Muscle of arm (tissue), 1 donor: ENCODE measurements at regions not wholly inside any gene's neighbourhood (a gene's known extent, or its start where the extent isn't known, plus 50 kb on each side); places are given as distances from the start of the nearest gene placed in this dataset.
A peak's percentile ranks its signal among the peaks of the same experiment; 100 is the strongest.

Experiments
- DNase-seq: peaks from one replicate; pipeline ENCODE4 v3.0.0-alpha.2; 2013

DNA sequence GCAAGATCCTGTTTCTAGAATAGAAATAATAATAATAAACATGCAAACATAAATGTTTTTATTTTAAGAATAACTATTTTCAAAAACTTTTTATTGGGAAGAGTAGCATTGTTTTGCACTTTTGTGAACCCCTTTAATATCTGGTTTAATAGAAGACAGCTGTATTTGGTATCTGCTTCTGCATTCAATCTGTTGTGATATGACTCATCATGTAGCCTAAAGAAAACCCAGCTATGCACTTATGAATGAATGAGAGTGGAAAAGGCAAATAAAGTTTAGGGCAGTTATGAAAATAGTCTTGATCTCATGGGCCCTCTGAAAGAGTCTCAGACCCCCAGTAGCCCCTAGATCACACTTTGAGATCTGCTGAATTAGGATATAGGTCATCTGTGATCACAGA lies 100.4 kb upstream of the PPP2R3A start:
- no peak for DNase-seq

DNA sequence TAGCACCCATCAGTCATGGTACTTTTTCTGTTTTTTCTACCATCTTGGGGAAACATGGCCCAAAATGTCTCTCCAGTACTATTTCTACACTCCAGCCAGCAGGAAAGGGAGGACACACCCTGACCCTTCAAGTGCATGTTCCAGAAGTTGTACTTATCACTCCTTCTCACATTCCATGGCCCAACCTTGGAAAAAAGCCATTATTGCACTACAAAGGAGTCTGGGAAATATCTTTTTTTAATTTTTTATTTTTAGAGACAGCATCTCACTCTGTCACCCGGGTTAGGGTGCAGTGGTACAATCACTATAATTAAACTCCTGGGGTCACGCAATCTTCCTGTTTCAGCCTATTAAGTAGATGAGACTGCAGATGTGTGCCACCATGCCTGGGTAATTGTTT lies 100.0 kb upstream of the PPP2R3A start:
- DNase-seq = no peak

DNA sequence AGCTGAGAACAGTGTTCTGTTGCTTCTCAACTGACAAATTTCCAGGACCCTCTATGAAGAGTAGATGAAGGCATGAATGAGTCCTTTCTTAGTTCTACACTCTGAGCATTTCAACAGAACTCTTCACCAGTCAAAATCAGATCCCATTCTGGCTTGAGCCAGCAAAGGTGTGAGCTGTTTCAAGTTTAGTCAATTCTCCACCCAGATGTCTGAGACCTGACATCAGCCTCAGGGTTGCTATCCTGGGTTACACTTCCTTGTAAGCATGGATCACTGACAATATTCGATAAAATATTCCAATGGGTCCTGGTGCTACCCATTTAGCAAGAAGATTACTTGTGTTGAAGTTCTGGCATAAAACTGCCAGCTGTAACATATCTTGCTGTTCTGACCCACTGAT lies 97.6 kb upstream of the PPP2R3A start:
- no peak for DNase-seq

DNA sequence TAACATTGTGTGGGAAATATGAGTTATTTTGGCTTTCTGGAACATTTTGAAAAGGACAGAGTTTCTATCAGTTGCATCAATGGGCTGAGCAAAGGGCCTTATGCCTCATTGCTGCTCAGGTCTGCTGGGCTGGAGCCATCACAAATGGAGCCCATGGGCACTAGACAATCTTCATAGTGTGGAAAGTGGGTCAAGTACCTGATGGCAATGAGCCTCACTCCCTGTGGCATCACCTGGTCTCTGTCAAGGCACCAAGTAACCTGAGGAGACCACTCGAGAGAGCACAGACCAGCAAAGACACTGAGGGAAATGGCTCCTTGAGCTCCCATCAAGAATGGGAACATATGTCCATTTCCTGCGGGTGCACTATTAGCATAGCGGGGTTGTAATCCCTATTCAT lies 96.7 kb upstream of the PPP2R3A start:
- DNase-seq = no peak

DNA sequence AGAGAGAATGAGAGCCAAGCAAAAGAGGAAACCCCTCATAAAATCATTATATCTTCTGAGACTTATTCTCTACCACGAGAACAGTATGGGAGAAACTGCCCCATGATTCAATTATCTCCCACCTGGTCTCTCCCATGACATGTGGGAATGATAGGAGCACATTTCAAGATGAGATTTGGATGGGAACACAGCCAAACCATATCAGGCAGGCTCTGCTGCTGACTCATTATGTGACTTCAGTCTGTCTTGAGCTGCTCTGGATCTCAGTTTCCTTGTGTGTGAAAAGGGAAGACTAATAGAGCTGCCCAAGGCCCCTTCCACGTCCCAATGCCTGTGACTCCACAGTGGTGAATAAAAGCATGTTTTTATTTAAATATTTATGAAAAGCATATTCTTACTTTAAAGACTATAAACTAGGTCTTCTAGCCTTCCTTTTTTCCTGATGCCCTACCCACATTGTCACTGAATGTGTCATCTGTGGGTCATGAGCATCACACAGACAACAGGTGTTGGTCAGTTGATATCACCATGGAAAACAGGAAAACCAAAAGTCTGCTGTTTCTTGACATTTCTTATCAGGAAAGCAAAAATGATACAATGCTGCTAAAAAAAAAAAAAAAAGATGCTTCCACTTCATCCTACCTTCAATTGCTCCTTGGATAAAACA lies 96.0 kb upstream of the PPP2R3A start:
- DNase-seq = no peak

DNA sequence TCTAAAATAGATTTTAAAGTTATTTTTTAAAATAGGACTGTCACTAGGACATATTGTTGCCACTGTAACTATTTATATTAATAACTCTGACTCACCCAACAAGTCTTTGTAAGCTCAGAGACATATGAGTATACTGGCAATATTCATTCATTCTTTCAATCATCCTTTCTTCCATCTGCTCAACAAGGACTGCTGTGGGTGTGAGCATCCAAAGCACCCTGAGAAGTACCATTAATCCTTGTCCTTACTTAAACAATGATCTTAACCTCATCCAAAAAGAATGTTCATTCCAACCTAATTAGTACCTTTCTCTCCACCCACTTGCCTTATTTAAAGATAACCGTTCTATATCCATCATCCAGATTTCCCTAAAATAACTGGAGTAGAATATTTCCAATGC lies 94.2 kb upstream of the PPP2R3A start:
- DNase-seq = no peak

DNA sequence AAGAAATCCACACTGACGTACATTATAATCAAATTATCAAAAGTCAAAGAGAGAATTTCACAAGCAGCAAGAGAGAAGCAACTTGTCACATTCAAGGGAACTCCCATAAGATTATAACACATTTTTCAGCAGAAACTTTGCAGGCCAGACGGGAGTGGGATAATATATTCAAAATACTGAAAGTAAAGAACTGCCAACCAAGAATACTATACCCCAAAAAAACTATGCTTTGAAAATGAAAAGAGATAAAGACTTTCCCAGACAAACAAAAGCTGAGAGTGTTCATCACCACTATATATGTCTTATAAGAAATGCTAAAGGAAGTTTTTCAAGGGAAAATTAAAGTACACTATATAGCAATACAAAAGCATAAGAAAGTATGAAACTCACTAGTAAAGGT lies 91.5 kb upstream of the PPP2R3A start:
- no peak for DNase-seq

DNA sequence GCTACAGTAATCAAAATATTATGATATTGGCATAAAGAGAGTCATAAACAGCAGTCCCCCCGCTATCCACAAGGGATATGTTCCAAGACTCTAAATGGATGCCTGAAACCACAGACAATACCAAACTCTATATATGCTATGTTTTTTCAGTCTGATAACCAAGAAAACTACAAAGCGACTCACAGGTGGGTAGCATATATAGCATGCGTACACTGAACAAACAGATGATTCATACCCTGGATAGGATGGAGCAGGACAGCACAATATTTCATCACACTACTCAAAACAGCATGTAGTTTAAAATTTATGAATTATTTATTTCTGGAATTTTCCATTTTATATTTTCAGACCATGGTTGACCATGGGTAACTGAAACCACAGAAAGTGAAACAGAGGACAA lies 87.0 kb upstream of the PPP2R3A start:
- DNase-seq = no peak

DNA sequence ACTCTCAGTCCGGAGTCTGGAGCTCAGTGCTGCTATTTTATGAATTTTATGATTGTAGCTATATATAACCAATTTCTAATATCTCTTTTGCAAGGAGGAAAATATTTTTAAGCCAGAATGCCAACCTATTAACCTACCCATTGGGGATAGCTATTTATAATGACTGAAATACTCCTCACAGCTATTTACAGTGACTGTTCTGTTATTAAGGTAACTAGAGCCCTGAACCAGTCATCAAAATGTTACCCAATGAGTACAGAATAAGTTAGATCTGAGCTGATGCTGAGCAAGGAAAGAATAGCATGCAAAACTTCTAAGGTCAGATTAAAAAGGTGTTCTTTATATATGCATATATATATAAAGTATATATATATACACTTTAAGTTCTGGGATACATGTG lies 79.6 kb upstream of the PPP2R3A start:
- no peak for DNase-seq

DNA sequence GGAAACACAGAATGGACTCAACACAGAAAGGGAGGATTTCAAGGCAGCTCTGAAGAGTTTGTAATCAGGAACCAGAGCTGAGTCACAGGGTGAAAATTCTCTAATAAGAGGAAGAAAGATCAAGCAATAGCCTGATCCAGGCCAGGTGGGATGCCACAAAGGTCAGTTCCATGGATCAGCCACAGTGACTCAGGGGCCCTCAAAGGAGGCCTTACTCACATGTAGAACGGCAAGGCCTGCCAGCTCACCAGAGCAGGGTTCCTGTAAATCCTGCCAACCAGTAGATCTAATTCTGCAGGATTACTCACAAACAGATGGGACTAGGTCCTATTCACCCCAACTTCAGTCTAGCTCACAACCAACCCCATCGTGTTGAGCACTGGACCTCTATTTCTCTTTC lies 78.3 kb upstream of the PPP2R3A start:
- DNase-seq = no peak

DNA sequence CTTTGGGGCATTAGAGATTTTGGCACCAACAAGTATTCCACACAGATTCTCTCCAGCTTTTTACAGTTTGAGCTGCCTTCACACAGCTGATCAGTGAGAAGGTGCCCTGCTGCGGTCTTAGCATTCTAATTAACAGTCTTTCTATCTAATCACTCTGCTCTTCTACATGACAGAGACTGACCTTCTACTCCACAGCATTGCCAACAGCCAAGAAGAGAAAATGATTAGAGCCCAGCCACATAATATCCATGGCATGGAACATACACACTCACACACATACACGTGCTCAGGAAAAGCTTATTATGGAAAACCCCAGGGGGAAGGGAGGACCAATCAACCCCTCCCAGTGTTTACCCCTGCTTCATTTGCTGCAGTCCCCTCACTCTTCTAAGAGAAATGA lies 76.1 kb upstream of the PPP2R3A start:
- no peak for DNase-seq

DNA sequence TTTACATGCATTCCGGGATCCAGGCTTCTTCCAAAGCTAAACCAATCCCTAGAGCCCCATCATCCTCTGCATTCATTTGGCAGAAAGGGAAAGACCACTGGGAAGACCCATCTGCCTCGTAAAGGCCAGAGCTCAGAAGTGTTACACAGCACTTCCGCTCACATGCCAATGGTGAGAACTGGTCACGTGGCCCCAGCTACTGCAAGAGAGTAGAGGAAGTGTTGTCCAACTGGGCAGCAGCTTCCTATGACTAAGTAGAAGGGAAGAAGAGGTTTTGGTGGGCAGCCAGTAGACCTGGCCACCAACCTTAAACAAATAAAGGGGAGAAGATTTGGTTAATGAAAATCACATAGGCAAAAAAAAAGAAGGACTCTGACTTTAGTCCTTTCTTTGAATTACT lies 74.4 kb upstream of the PPP2R3A start:
- no peak for DNase-seq

DNA sequence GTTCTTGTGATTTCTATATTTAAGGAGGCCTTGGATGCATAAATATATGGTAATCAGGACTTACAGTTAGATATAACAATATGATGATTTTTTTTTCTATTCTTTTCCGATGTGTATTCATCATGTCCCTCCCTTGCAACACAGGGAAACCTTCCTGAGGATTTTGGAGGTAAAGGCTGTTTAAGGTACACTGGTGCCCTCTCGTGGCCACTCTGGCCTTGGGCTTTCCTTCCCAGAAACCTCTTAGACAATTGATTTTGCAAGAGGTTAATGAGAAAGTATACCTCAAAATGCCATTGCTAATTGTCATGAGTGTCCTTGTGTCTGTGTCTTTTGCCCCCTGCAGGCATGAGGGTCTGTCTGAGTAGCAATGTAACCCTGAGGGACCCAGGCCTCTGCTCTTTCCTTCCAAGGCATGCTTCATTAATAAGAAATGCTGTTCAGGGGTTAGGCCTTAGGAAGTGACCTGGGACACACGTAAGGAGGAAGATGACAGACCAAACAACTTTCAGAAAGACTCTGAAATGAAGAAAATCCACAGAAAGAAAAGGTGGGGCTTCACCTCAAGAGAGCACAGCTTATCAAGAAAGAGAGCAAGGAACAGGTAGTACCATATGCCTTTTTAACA lies 70.3 kb upstream of the PPP2R3A start:
- DNase-seq = peak; percentile 54

DNA sequence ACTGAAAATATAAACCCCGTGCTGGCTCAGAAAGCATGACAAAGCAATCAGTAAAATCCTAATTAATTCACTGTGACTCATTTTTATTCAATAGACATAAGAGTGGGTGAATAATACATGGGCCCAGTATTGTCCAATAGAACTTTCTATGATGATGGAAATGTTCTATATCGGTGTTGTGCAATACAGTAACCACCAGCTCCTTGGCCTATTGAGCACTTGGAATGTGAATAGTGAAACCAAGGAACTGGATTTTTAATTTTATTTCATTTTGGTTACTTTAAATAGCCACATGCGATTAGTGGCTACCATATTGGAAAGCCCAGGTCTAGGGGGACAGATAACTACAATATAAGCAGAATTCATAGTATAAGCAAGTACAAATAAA lies 69.8 kb upstream of the PPP2R3A start:
- no peak for DNase-seq

DNA sequence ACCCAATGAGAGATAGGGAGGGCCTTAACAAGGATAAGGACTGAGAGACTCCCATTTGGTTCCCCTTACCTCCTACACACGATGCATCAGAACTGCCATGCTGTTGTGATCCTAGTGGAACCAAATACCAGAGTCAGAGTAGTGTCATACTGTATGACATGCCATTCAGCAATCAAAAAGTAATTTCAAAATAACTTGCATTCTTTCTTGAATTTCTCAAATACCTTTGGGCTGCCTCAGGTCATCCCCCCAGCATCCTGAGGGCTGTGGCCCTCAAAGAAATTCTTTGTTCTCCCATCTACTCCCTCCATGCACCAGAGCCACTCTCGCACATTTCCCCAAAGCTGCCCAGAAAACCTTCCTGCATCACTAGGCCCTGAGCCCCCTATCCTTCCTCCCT lies 68.9 kb upstream of the PPP2R3A start:
- no peak for DNase-seq

DNA sequence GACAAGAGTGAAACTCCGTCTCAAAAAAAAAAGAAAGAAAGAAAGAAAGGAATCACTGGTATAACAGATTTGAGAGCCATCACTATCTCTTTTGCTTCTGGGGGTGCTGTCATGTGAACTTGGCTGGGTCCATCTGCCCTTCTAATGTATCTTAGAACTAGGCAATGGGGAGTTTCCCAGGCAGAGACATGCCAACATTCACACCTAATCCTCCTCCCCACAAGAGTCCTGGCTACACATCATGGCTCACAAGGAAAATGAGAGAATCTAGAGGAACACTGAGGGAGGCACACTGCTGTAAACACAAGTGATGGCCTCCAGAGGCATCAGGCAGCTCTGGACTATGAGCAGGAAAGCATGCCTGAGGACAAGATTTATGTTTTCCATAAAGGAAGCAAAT lies 67.8 kb upstream of the PPP2R3A start:
- no peak for DNase-seq

DNA sequence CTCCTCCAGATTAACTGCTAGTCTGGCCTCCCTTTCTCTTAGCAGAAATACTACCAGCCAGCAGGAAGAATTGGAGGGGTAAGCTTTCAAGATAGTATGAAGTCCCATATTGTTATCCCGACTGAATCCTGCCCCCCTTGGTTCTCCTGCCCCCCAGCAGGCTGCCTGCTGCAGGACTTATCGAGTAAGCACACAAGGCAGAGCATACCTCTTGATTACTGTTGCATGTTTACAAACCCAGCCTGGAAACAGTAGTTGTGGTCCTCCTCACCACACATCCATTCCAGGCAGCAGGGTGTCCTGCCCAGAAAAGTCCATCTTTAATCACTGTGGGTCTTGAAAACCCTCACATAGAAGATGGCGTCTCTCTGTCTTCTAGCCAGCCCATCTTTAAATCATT lies 66.8 kb upstream of the PPP2R3A start:
- no peak for DNase-seq

DNA sequence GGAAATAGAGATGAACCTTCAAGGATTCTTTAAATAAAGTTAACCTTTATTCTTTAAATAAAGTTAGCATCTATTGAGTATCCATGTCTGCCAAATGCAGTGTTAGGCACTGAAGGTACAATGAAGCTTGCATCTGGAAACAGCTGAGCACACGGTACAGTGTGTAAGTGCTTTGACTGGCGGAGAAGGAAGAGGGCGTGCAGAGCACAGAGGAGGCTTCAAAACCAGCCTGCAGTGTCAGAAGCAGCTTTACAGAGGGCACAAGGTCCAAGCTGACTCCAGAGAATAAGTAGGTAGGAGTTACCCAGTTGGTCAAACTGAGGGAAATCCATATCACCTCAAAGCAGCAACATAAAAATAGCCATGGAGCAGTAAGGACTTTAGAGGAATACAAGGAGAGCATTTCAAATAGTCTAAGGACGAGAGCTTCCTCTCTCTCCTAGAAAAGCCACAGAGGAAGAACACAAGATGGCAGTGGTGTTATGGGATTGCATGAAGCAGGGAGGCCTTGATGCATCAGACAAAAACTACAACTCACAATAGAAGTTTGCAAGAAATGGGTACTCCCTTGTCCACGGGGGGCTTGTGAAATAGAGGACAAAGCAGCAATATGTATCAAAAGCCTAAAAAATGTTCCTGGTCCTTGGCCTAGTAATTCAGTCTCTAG lies 60.3 kb upstream of the PPP2R3A start:
- no peak for DNase-seq

DNA sequence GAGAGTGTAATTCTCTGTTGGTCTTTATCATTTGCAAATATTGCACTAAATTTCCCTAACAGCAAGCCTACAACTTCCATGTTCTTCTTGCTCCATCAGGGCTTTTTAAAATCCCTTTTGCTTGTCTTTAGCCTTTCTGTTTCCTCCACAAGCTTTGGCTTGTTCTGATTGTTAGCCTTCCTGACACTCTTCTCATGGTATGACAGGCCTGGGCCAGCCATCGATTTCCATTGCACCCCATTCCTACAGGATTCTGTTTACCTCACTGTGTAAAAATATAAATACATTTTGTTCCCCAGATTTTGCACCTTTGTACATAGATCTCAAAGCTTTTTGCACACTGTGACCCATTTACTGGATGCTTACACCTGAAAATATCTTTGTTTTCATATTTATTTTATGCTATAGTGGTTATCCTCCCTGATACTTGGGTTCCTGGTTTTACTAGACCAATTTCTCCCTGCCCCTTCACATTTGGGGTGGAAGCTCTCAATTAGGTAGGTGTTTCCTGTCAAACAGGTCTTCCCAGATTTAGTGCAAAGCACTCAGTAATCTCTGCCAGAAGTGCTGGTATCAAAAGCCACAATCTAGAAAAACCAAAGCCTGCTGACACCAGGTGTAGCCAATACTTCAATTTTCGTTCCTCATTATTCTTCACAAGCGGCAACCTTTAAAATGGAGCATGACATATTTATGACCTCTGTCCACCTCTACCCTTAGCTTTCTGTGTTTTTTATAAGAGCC lies 57.9 kb upstream of the PPP2R3A start:
- DNase-seq = no peak

DNA sequence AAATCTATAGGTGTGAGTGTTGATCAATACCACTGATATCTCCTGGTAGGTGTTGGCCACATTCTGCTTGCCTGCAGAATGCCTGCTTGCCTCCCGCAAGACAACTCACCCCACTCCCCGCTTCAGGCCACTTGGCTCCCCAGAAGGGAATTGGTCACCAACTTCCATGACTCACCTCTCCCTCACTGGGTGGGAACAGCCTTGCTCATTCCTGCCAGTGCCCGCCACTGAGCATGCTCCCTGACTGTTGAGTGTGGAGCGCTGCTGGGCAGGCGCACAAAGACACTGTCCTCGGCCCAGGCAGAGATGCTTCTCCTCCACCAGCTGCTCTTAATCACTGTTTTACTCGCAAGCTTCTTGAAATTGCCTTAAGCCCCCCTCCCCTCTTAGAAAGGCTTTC lies 57.3 kb upstream of the PPP2R3A start:
- no peak for DNase-seq

DNA sequence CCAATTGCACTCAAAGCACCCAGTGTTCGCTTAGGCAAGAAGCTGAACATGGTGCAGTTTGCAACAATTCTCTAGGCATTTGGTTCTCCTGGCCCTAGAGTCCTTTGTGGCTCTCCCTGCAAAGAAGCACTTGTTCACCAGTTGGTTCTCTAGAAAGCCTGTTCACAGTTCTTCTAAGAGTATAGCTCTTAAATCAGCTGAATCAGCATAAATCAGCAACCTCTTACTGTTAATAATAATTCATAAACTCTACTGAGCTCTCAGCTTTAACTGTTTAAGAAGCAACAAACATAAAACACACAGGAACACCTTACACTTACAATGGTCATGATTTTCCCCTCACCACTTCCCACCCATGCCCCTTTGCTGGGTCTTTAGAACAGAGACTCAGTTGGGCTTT lies 56.8 kb upstream of the PPP2R3A start:
- DNase-seq = no peak

DNA sequence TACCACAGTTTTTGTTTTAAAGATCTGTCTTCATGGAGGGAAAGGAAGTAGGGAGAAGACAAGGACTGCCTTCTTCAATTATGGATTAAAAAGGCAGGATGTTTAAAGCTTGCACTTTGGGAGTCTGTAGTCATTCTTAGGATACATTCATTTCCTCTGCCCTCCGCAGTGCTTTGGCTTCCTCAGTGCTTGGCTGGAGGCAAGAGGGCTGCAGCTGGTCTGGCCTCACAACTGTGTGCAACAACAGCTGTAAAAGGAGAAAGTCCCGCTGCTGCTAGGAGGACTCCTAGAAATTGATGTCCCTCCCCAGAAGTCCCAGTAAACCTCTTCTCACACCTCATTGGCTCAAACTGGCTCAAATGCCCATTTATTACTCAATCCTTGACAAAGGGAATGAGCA lies 54.4 kb upstream of the PPP2R3A start:
- peak; percentile 44 for DNase-seq

DNA sequence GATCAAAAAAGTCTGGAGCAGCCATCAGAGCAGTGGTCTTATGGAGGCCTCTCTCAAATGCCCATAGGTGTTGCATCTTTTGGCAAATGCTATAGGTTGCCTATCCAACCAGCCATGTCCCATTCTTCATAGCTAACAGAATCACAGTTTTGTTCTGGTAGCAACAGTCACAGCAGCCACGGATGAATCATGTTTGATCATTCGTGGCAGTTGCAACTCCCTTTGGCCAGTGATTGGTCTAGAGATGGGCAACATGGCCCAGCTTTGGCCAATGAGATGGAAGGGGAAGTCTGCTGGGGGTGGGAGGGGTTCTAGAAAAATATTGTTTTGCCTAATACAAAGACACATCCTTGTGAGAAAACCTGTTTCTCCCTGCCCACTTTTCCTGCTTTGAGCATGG lies 50.3 kb upstream of the PPP2R3A start:
- DNase-seq = no peak
